WTC11 (cell line): ENCODE measurements at regions not wholly inside any gene's neighbourhood (a gene's known extent, or its start where the extent isn't known, plus 50 kb on each side); places are given as distances from the start of the nearest gene placed in this dataset.

Experiments used
- SMAD4 ChIP-seq: sonication (generic); formaldehyde crosslinking; IDR thresholded peaks from 2 replicates; pipeline ENCODE4 v1.8.0; 2022; ENCODE audit warnings: mild to moderate bottlenecking, missing genetic modification reagents
- TF ChIP-seq, protein P1 (sequence below): fragments of 200-600 bp; IDR thresholded peaks from 2 replicates; pipeline ENCODE4 v1.8.0; 2022; ENCODE audit warnings: antibody characterized with exemption
- TF ChIP-seq, protein P2 (sequence below): sonication (generic); formaldehyde crosslinking; IDR thresholded peaks from 2 replicates; pipeline ENCODE4 v1.8.1; 2023; ENCODE audit warnings: mild to moderate bottlenecking, missing genetic modification reagents, moderate library complexity
- TF ChIP-seq, protein P3 (sequence below): fragments of 250-450 bp; sonication (Bioruptor Pico); IDR thresholded peaks from 2 replicates; pipeline ENCODE4 v2.1.2; 2022; ENCODE audit warnings: mild to moderate bottlenecking, moderate library complexity

DNA sequence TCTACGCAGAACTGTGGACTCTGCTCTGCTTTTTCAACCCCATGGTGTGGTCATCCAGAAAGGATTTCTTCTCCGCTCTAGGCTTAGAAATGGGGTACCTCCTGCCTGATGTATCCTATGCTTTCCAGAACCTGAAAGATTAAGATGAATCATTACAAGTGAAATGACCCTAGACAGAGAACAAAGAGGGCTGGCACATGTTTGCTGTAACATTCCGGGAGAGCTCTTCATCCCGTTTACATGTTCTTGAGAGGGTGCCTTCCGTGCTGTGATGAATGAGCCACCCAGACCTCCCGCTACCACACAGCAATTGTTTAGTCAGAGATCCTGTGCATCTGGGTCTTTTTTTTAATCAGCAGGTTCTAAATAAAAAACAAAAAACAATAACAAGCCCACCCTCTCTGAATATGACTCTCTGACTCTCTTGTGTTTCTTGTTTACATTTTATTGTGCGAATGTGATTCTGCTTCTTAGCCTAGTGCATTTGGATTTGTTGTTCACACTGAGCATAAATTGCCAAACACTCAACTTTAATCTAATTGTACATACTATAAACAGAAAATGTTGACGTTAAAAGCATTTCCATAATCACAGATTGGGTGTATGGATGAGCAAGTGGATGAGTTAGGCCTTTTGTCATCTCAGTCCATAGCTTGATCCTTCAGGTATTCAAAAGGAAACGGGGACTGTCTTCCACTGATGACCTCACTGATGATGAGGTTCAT, 87.1 kb downstream of the GPR88 start:
- TF ChIP-seq, protein P1, sequence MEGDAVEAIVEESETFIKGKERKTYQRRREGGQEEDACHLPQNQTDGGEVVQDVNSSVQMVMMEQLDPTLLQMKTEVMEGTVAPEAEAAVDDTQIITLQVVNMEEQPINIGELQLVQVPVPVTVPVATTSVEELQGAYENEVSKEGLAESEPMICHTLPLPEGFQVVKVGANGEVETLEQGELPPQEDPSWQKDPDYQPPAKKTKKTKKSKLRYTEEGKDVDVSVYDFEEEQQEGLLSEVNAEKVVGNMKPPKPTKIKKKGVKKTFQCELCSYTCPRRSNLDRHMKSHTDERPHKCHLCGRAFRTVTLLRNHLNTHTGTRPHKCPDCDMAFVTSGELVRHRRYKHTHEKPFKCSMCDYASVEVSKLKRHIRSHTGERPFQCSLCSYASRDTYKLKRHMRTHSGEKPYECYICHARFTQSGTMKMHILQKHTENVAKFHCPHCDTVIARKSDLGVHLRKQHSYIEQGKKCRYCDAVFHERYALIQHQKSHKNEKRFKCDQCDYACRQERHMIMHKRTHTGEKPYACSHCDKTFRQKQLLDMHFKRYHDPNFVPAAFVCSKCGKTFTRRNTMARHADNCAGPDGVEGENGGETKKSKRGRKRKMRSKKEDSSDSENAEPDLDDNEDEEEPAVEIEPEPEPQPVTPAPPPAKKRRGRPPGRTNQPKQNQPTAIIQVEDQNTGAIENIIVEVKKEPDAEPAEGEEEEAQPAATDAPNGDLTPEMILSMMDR = no peak
- TF ChIP-seq, protein P2, sequence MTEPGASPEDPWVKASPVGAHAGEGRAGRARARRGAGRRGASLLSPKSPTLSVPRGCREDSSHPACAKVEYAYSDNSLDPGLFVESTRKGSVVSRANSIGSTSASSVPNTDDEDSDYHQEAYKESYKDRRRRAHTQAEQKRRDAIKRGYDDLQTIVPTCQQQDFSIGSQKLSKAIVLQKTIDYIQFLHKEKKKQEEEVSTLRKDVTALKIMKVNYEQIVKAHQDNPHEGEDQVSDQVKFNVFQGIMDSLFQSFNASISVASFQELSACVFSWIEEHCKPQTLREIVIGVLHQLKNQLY (CRISPR knock-in tag) = no peak
- TF ChIP-seq, protein P3, sequence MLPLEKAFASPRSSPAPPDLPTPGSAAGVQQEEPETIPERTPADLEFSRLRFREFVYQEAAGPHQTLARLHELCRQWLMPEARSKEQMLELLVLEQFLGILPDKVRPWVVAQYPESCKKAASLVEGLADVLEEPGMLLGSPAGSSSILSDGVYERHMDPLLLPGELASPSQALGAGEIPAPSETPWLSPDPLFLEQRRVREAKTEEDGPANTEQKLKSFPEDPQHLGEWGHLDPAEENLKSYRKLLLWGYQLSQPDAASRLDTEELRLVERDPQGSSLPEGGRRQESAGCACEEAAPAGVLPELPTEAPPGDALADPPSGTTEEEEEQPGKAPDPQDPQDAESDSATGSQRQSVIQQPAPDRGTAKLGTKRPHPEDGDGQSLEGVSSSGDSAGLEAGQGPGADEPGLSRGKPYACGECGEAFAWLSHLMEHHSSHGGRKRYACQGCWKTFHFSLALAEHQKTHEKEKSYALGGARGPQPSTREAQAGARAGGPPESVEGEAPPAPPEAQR (CRISPR knock-in tag) = no peak
- no peak for TF ChIP-seq SMAD4 (CRISPR knock-in tag)
